T-helper 2 cell treated with Interferon-gamma antibody and Interleukin-4, amounts not matched to agents 5 μg/mL and 100 μg/mL, for 36 hours (primary cell): ENCODE measurements at regions not wholly inside any gene's neighbourhood (a gene's known extent, or its start where the extent isn't known, plus 50 kb on each side); places are given as distances from the start of the nearest gene placed in this dataset.

ENCODE experiments used
- DNase-seq: peaks from one replicate; pipeline ENCODE4 v3.0.0; 2021; ENCODE audit warnings: low spot score
- H3K27ac Mint-ChIP-seq: one replicate; pipeline ENCODE4 v1.8.0; 2021; ENCODE audit warnings: mild to moderate bottlenecking, mixed read lengths
- H3K27me3 Mint-ChIP-seq: one replicate; pipeline ENCODE4 v1.8.0; 2021; ENCODE audit warnings: low read depth, mixed read lengths
- H3K36me3 Mint-ChIP-seq: one replicate; pipeline ENCODE4 v1.8.0; 2021; ENCODE audit warnings: low read depth, mixed read lengths
- H3K4me1 Mint-ChIP-seq: one replicate; pipeline ENCODE4 v1.8.0; 2021; ENCODE audit warnings: low read depth, mixed read lengths
- H3K4me3 Mint-ChIP-seq: one replicate; pipeline ENCODE4 v1.8.0; 2022; ENCODE audit warnings: mild to moderate bottlenecking, moderate library complexity, mixed read lengths
- H3K9me3 Mint-ChIP-seq: one replicate; pipeline ENCODE4 v1.8.0; 2021; ENCODE audit warnings: mixed read lengths

DNA sequence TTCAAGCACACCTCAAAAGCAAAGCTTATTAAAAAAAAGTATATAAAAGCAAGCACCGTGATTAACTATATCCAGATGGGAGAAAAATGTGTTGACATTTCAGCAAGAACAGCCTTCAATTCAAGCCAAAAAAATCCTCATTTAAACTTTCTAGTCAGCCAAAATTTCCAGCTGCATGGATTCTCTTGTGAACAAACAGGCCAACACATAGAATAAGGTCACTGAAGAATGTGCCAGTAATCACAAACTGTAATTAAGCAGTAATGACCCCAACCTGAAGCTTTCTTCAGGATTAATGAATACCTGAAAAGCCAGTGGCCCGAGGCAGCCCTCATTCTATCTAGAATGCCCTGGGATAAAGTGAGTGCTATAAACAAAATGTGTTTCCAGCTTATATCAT is 130.7 kb upstream of the KCNMB2 start:
- H3K27me3 Mint-ChIP-seq: no peaks in the 10 kb centered on the region
- no peak for DNase-seq
- H3K27ac Mint-ChIP-seq: no peak overlapping the region
- H3K9me3 Mint-ChIP-seq: no peaks in the 10 kb centered on the region
- H3K4me3 Mint-ChIP-seq: no peak overlapping the region
- H3K36me3 Mint-ChIP-seq: no peaks in the 10 kb centered on the region
- no peaks in the 10 kb centered on the region for H3K4me1 Mint-ChIP-seq

DNA sequence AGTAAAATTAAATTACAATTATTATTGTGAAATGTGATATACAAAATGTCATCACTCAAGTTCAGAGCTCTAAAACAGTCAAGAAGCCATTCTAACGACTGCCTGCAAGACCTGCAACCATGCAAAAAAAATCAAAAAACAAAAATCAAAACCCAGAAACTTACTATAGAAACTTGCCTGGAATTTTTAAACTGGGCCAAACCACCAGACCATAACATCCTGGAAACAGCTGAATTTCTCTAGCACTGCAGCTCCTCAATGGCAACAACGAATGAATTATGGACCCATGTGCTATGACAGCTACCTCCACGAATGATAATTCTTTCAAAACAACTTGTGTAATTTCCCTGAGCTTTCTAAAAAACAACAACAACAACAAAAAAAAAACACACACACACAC is 130.0 kb upstream of the KCNMB2 start:
- Mint-ChIP-seq H3K27ac (no peak overlapping the region), H3K27me3 (no peaks in the 10 kb centered on the region), H3K4me1 (no peaks in the 10 kb centered on the region), H3K36me3 (no peaks in the 10 kb centered on the region), H3K9me3 (no peaks in the 10 kb centered on the region), H3K4me3 (no peak overlapping the region)
- DNase-seq: no peak

GRCh38 chr3:178415384-178415783 is 120.9 kb upstream of the KCNMB2 start:
- H3K27ac Mint-ChIP-seq: no peak overlapping the region
- peaks cover 2% of the 10 kb centered on the region for H3K27me3 Mint-ChIP-seq
- no peaks in the 10 kb centered on the region for H3K36me3 Mint-ChIP-seq
- H3K4me1 Mint-ChIP-seq: no peaks in the 10 kb centered on the region
- H3K4me3 Mint-ChIP-seq: no peak overlapping the region
- DNase-seq: no peak
- no peaks in the 10 kb centered on the region for H3K9me3 Mint-ChIP-seq

- DNase-seq: no peak
- no peaks in the 10 kb centered on the region for H3K9me3 Mint-ChIP-seq
- no peak overlapping the region for H3K27ac Mint-ChIP-seq
- peaks cover 8% of the 10 kb centered on the region for H3K27me3 Mint-ChIP-seq
- no peaks in the 10 kb centered on the region for H3K4me1 Mint-ChIP-seq
- no peak overlapping the region for H3K4me3 Mint-ChIP-seq
- no peaks in the 10 kb centered on the region for H3K36me3 Mint-ChIP-seq
Observed at GRCh38 chr3:178417736-178418135, 118.5 kb upstream of the KCNMB2 start.

GRCh38 chr3:178419071-178419470 is 117.2 kb upstream of the KCNMB2 start:
- no peak overlapping the region for H3K4me3 Mint-ChIP-seq
- H3K9me3 Mint-ChIP-seq: no peaks in the 10 kb centered on the region
- DNase-seq: no peak
- H3K4me1 Mint-ChIP-seq: no peaks in the 10 kb centered on the region
- no peaks in the 10 kb centered on the region for H3K36me3 Mint-ChIP-seq
- H3K27ac Mint-ChIP-seq: no peak overlapping the region
- H3K27me3 Mint-ChIP-seq: peaks cover 6% of the 10 kb centered on the region

- Mint-ChIP-seq H3K27me3 (peaks cover 6% of the 10 kb centered on the region), H3K9me3 (no peaks in the 10 kb centered on the region), H3K27ac (no peak overlapping the region), H3K36me3 (no peaks in the 10 kb centered on the region), H3K4me3 (no peak overlapping the region), H3K4me1 (no peaks in the 10 kb centered on the region)
- no peak for DNase-seq
Observed at GRCh38 chr3:178420033-178420432, 116.2 kb upstream of the KCNMB2 start.

DNA sequence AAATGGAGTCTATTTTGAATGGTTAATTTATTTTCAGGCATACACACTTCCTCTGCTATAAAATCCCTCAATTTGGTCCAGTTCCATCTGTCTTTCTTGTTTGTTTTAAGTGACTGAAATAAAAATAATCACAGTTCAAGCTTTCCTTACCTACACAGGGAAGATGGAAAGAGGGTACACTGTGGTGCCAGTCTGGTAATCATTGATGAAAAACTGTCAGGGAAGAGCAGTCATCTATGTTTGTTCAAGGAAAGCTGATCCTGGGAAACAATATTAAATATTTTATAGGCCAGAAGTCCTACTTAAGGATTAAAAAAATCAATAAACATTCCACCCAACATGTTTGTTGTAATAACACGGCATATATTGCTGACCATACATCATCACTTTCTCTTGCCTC is 115.2 kb upstream of the KCNMB2 start:
- DNase-seq: no peak
- Mint-ChIP-seq H3K4me3 (no peak overlapping the region), H3K9me3 (no peaks in the 10 kb centered on the region), H3K27me3 (peaks cover 8% of the 10 kb centered on the region), H3K27ac (no peak overlapping the region), H3K4me1 (no peaks in the 10 kb centered on the region), H3K36me3 (no peaks in the 10 kb centered on the region)

- Mint-ChIP-seq H3K4me1 (no peaks in the 10 kb centered on the region), H3K9me3 (no peaks in the 10 kb centered on the region), H3K36me3 (no peaks in the 10 kb centered on the region), H3K27me3 (peaks cover 8% of the 10 kb centered on the region), H3K27ac (no peak overlapping the region), H3K4me3 (no peak overlapping the region)
- no peak for DNase-seq
Observed at GRCh38 chr3:178422406-178422805, 113.8 kb upstream of the KCNMB2 start.

DNA sequence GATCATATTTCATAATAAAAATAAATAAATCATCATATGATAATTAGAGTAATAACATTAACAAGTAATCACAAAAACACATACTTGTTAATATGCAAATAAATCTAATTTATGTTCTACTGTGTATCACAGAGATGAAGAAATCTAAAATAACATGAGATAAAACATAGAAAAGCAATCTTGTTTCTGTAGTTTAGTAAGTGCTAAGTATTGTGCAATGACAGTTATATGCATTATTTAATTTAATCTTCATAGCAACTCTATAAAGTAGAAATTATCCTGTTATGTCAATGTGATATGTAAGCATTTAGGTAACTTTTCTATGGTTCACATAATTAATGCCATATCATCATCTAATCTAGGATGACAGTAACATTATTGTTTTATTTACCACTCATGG is 108.2 kb upstream of the KCNMB2 start:
- H3K4me1 Mint-ChIP-seq: no peaks in the 10 kb centered on the region
- H3K9me3 Mint-ChIP-seq: no peaks in the 10 kb centered on the region
- H3K4me3 Mint-ChIP-seq: no peak overlapping the region
- no peaks in the 10 kb centered on the region for H3K36me3 Mint-ChIP-seq
- peaks cover 2% of the 10 kb centered on the region for H3K27me3 Mint-ChIP-seq
- DNase-seq: no peak
- no peak overlapping the region for H3K27ac Mint-ChIP-seq

DNA sequence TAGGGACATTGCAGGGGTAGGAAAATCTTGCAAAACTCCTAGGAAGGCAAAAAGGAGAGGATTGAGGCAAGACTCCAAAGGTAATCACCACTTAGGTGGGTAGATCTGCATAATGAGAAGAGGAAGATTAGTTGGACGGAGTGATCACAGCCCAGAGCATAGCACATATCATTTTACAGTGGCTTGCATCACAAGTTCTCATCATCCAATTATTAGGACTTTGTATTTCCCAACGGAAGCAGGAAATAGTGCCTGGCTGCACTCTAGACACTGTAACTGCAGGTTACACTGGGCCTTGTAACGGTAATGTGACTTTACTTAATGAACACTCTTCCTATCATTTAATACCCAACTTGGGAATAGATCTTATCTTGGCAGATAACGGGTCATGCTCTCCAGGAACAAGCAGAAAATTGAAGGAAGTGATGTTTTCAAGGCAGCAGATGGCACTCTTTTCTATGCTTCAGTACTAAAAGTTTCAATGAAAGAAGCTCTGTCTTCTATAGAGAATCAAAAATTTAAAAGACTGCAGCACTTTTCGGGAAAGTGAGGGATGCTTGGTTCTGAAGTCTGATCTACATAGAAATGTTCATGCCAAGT is 101.9 kb upstream of the KCNMB2 start:
- H3K4me1 Mint-ChIP-seq: no peaks in the 10 kb centered on the region
- H3K36me3 Mint-ChIP-seq: no peaks in the 10 kb centered on the region
- no peak for DNase-seq
- no peak overlapping the region for H3K4me3 Mint-ChIP-seq
- H3K27ac Mint-ChIP-seq: no peak overlapping the region
- no peaks in the 10 kb centered on the region for H3K9me3 Mint-ChIP-seq
- no peaks in the 10 kb centered on the region for H3K27me3 Mint-ChIP-seq

- no peak overlapping the region for H3K4me3 Mint-ChIP-seq
- no peaks in the 10 kb centered on the region for H3K36me3 Mint-ChIP-seq
- H3K27me3 Mint-ChIP-seq: no peaks in the 10 kb centered on the region
- H3K9me3 Mint-ChIP-seq: no peaks in the 10 kb centered on the region
- no peak overlapping the region for H3K27ac Mint-ChIP-seq
- DNase-seq: no peak
- H3K4me1 Mint-ChIP-seq: no peaks in the 10 kb centered on the region
Observed at GRCh38 chr3:178435575-178435974, 100.7 kb upstream of the KCNMB2 start.

DNA sequence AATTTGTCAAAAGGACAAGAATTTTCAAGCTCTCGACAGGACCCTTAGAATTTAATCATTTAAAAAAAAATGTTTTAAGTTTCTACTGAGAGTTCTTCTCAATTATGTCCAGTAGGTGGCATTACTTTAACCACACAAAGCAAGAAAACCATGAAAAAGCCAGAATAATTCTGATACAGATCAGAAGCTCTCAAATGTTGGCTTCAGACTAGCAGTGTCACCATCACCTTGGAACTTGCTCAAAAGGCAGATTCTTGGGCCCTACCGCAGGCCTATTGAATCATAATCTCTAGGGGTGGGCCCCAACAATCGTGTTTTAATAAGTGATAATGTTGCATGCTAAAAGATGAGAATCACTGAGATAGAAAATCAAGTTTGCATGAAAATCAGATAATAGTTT is 99.5 kb upstream of the KCNMB2 start:
- H3K27ac Mint-ChIP-seq: no peak overlapping the region
- H3K27me3 Mint-ChIP-seq: no peaks in the 10 kb centered on the region
- DNase-seq: no peak
- H3K4me1 Mint-ChIP-seq: no peaks in the 10 kb centered on the region
- no peak overlapping the region for H3K4me3 Mint-ChIP-seq
- H3K36me3 Mint-ChIP-seq: no peaks in the 10 kb centered on the region
- H3K9me3 Mint-ChIP-seq: no peaks in the 10 kb centered on the region

DNA sequence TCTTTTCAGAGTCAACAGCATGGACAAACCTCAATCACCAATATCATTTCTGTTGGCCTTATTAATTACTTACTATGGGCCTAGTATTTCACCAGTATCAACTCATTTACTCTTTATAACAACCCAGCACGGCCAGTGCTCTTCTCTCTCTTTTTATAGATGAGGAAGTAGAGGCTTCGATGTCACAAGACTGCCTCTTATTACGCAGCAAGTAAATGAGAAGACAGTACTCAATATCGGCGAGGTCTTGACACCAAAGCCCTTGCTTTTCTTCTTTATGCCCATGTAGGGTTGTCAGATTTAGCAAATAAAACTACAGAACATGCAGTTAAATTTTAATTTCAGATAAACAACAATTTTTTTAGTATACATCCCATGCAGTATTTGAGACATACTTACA is 99.0 kb upstream of the KCNMB2 start:
- no peaks in the 10 kb centered on the region for H3K27me3 Mint-ChIP-seq
- no peak for DNase-seq
- H3K9me3 Mint-ChIP-seq: no peaks in the 10 kb centered on the region
- H3K4me1 Mint-ChIP-seq: no peaks in the 10 kb centered on the region
- no peak overlapping the region for H3K4me3 Mint-ChIP-seq
- no peak overlapping the region for H3K27ac Mint-ChIP-seq
- H3K36me3 Mint-ChIP-seq: no peaks in the 10 kb centered on the region

DNA sequence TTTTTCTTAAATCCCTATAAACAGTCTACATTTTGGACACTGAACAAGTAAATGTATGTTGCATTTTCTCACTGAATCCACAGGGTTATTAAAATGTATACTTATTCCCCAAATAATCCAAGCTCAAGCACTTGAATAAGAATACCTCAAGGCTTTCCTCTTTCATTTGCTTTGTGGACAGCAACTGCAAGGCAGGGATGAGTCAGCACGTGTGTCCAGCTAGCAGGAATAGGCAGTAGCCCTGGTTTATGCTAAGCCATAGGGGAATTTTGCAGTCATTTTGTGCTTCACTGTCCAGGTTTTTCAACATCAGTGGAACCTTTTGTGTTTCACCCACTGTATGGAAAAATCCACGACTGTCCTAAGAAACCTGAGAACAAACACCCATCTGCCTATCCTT is 96.7 kb upstream of the KCNMB2 start:
- H3K27me3 Mint-ChIP-seq: no peaks in the 10 kb centered on the region
- no peaks in the 10 kb centered on the region for H3K36me3 Mint-ChIP-seq
- H3K4me1 Mint-ChIP-seq: no peaks in the 10 kb centered on the region

DNA sequence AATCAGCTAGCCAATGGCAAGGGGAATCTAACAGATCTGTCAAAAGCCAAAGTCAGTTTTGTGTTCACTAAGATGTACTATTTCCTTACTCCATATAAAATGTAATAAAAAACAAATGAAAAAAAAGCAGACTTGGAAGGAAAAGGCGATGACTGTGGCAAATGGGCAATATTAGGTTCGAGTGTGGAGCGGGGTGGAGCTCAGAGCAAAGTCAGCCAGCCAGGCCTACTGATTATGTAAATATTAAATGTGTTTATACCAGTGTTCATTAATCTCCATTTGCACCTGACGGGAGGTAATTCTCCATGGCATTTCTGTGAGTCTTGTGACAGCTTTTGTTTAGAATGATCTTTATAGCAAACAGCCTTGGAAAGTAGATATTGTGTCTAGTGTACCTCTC is 96.2 kb upstream of the KCNMB2 start:
- H3K4me3 Mint-ChIP-seq: no peak overlapping the region

More for the DNA sequence above, 96.7 kb upstream of the KCNMB2 start:
- Mint-ChIP-seq H3K27ac (no peak overlapping the region), H3K4me3 (no peak overlapping the region), H3K9me3 (no peaks in the 10 kb centered on the region)
- DNase-seq: no peak

More for the DNA sequence above, 96.2 kb upstream of the KCNMB2 start:
- DNase-seq: no peak
- H3K4me1 Mint-ChIP-seq: no peaks in the 10 kb centered on the region
- no peaks in the 10 kb centered on the region for H3K27me3 Mint-ChIP-seq
- no peak overlapping the region for H3K27ac Mint-ChIP-seq
- H3K36me3 Mint-ChIP-seq: no peaks in the 10 kb centered on the region
- no peaks in the 10 kb centered on the region for H3K9me3 Mint-ChIP-seq
